ENCODE measurements at regions not wholly inside any gene's neighbourhood (a gene's known extent, or its start where the extent isn't known, plus 50 kb on each side); places are given as distances from the start of the nearest gene placed in this dataset.

DNA sequence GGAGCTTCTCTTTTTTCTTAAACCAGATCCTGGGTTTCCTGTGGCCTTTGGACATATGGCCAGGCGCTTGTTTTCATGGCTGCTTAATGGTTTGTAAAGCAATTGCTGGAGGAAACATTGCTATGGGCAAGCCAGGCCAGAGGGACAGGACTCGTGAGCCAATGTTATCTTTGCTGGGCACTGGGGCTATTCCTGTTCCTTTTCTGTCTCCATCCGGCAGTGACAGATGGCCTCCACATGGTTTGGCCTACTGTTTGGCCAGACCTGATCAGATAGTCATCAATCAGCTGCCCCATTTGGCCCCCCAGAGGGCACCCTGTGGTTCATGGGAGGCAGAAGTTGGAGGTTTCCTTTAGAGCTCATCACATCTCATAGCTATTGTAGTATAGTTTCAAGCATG is 326.1 kb upstream of the ROPN1 start:
- TF ChIP-seq, protein P1, sequence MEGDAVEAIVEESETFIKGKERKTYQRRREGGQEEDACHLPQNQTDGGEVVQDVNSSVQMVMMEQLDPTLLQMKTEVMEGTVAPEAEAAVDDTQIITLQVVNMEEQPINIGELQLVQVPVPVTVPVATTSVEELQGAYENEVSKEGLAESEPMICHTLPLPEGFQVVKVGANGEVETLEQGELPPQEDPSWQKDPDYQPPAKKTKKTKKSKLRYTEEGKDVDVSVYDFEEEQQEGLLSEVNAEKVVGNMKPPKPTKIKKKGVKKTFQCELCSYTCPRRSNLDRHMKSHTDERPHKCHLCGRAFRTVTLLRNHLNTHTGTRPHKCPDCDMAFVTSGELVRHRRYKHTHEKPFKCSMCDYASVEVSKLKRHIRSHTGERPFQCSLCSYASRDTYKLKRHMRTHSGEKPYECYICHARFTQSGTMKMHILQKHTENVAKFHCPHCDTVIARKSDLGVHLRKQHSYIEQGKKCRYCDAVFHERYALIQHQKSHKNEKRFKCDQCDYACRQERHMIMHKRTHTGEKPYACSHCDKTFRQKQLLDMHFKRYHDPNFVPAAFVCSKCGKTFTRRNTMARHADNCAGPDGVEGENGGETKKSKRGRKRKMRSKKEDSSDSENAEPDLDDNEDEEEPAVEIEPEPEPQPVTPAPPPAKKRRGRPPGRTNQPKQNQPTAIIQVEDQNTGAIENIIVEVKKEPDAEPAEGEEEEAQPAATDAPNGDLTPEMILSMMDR (IDR thresholded peaks at IDR 0.05; ENCODE audit: insufficient read depth, missing control alignments): no peak
- DNase-seq (ENCODE audit: insufficient read length, low spot score) (no peak), FAIRE-seq (no peak)

GRCh38 chr3:124318656-124319055 is 326.7 kb upstream of the ROPN1 start:
- DNase-seq (ENCODE audit: insufficient read length, low spot score) (no peak), FAIRE-seq (no peak)
- TF ChIP-seq, protein P1 (IDR thresholded peaks at IDR 0.05; ENCODE audit: insufficient read depth, missing control alignments): no peak

DNA sequence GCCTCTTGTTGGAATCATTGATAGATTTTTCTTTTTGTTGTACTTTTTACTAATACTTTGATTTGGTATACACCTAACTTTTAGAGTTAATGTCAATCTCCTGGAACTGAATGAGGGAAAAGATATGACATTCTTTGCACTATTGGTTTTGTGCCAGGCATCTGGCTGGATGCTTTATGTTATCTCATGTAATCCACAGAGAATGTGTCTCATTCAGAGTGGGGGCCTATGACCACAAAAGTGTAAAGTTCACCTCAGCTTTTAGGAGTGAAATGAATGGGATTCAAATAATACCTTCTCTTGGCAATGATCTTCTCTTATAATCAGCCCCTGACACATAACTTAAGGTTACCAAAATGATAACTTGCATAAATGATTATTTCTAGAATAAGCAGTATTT is 329.1 kb upstream of the ROPN1 start:
- DNase-seq (ENCODE audit: insufficient read length, low spot score): no peak
- no peak for FAIRE-seq
- TF ChIP-seq, protein P1 (IDR thresholded peaks at IDR 0.05; ENCODE audit: insufficient read depth, missing control alignments): no peak

- TF ChIP-seq, protein P1 (IDR thresholded peaks at IDR 0.05; ENCODE audit: insufficient read depth, missing control alignments): no peak
- no peak for FAIRE-seq
Observed at GRCh38 chr3:124322309-124322880, 330.5 kb upstream of the ROPN1 start.

DNA sequence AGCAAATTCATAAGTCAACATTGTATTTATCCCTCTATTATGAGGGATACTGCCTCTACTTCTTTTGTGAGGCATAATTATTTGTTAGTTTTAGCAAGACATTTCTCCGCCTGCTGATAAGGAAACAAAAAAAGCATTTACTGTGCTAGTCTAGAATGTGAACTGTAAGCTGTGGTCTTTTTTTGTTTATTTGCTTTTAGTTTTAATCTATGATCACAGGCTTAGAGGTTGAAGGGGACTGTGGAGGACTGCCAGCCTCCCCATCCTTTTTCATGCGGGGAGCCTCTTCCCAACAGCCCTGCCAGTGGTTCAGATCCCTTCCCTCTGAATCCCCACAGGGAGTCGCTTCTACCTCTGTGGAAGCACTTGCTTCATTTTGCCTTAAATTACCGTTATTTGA is 331.0 kb upstream of the ROPN1 start:
- TF ChIP-seq, protein P1 (IDR thresholded peaks at IDR 0.05; ENCODE audit: insufficient read depth, missing control alignments): no peak

More at GRCh38 chr3:124322309-124322880, 330.5 kb upstream of the ROPN1 start:
- no peak for DNase-seq (ENCODE audit: insufficient read length, low spot score)

GRCh38 chr3:124325248-124325647 is 333.3 kb upstream of the ROPN1 start:
- TF ChIP-seq, protein P1 (IDR thresholded peaks at IDR 0.05; ENCODE audit: insufficient read depth, missing control alignments): no peak
- FAIRE-seq (no peak), DNase-seq (ENCODE audit: insufficient read length, low spot score) (no peak)

More for the DNA sequence above, 331.0 kb upstream of the ROPN1 start:
- FAIRE-seq (no peak), DNase-seq (ENCODE audit: insufficient read length, low spot score) (no peak)

DNA sequence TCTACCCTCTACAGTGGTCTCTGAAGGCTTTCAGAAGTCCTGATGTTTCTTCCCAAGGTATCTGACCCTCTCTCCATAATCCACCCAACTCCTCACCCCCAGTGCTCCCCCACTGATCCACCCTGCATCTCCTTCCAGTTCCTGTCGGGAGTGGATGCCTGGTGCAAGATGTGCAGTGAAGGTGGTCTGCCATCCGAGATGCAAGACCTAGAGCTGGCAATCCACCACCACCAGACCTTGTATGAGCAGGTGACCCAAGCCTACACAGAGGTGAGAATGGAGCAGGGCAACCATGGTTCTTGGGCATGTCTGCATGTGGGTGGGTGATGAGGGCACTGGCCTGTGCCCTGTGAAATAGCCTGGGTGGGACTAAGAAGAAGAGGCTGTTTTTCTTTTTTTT is 337.8 kb upstream of the ROPN1 start:
- TF ChIP-seq, protein P1 (IDR thresholded peaks at IDR 0.05; ENCODE audit: insufficient read depth, missing control alignments): no peak
- DNase-seq (ENCODE audit: insufficient read length, low spot score): no peak
- no peak for FAIRE-seq

Data from D721Med (cell line).